GM10248 (cell line): ENCODE measurements at regions not wholly inside any gene's neighbourhood (a gene's known extent, or its start where the extent isn't known, plus 50 kb on each side); places are given as distances from the start of the nearest gene placed in this dataset.

Source experiments
- CTCF ChIA-PET: fragments of 300-600 bp; sonication (Branson Sonifier 250); formaldehyde crosslinking; extraction: SDS; loops from one replicate; lab custom pipeline; 2021; ENCODE audit warnings: antibody characterized with exemption; lab: Yijun Ruan, JAX
- POLR2A ChIA-PET: fragments of 350-650 bp; sonication (Branson Sonifier 250); formaldehyde crosslinking; extraction: SDS; loops from one replicate; lab custom pipeline; 2020; ENCODE audit warnings: antibody characterized with exemption; lab: Yijun Ruan, JAX
- DNase-seq: peaks from one replicate; pipeline ENCODE4 v3.0.0; 2012; ENCODE audit errors: extremely low spot score
- TF ChIP-seq, protein P1 (sequence below): IDR thresholded peaks from 2 replicates; pipeline ENCODE4 v1.5.1; 2012; ENCODE audit warnings: mild to moderate bottlenecking, low read depth; ENCODE audit errors: extremely low read depth, missing control alignments, control extremely low read depth

DNA sequence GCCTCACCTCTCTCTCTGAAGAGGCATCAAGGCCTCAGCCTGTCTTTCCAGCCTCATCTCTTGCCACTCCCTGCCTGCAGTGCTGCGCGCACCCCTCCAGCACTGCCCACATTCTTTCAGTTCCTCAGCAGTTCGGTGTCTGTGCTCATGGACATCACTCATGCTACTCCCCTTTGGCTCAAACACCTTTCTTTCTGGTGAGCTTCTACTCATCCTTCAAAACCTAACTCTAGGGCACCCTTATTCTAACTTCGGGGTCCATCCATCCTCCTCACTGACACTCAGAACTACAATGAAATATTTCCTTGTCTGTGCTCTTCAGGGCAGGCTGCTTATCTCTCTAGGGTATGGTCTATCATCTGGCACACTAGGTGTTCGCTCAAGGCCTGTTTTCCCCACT lies 169.9 kb upstream of the BMPER start:
- no peak for DNase-seq
- TF ChIP-seq, protein P1, sequence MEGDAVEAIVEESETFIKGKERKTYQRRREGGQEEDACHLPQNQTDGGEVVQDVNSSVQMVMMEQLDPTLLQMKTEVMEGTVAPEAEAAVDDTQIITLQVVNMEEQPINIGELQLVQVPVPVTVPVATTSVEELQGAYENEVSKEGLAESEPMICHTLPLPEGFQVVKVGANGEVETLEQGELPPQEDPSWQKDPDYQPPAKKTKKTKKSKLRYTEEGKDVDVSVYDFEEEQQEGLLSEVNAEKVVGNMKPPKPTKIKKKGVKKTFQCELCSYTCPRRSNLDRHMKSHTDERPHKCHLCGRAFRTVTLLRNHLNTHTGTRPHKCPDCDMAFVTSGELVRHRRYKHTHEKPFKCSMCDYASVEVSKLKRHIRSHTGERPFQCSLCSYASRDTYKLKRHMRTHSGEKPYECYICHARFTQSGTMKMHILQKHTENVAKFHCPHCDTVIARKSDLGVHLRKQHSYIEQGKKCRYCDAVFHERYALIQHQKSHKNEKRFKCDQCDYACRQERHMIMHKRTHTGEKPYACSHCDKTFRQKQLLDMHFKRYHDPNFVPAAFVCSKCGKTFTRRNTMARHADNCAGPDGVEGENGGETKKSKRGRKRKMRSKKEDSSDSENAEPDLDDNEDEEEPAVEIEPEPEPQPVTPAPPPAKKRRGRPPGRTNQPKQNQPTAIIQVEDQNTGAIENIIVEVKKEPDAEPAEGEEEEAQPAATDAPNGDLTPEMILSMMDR: no peak
- ChIA-PET CTCF (no interaction called here), POLR2A (no interaction called here)

GRCh38 chr7:33736521-33737221 lies 168.7 kb upstream of the BMPER start:
- POLR2A ChIA-PET: no interaction called here
- CTCF ChIA-PET: interaction anchor here (3.5 kb wide), 1 partner anchor 21 kb away, joined by 15 read pairs; no protein-coding TSS in a partner anchor
- TF ChIP-seq, protein P1: no peak
- DNase-seq: no peak

DNA sequence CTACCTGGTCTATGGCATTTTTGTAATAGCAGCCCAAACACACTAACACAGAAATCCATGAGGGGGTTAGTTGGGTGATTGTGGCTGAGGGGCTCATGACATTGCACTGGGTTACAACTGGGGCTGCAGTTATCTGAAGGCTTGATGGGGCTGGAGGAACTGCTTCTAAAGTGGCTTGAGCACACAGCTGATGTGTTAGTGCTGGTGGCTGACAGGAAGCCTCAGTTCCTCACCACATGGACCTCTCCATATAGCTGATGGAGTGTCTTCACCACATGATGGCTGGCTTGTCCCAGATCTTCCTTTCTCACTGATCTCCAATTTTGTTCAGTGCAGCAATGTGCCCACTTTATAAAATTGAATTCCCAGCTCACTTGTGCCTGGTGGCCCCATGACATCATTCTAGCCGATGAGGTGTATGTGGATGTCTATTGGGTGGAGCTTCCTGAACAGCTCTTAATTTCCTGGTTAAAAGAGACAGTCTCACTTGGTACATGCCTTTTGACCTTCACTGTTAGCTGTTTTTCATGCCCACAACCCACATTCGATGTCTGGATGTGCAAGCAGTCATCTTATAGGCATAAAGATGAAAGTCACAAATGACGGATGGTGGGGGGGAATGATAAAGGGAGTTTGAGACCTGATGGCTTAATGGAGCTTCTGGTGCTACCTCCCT lies 166.9 kb upstream of the BMPER start:
- POLR2A ChIA-PET: interaction anchor here (0.6 kb wide), 1 partner anchor 80 kb away, joined by 3 read pairs; no protein-coding TSS in a partner anchor
- CTCF ChIA-PET: interaction anchor here (3.5 kb wide), 1 partner anchor 19 kb away, joined by 15 read pairs; no protein-coding TSS in a partner anchor
- TF ChIP-seq, protein P1: no peak
- no peak for DNase-seq

GRCh38 chr7:33739286-33739685 lies 166.1 kb upstream of the BMPER start:
- ChIA-PET POLR2A (no interaction called here), CTCF (interaction anchor here (3.5 kb wide), 1 partner anchor 18 kb away, joined by 15 read pairs; no protein-coding TSS in a partner anchor)
- no peak for DNase-seq
- TF ChIP-seq, protein P1: no peak

- no peak for DNase-seq
- TF ChIP-seq, protein P1: no peak
- ChIA-PET POLR2A (no interaction called here), CTCF (interaction anchor here (0.6 kb wide), 1 partner anchor 9 kb away, joined by 3 read pairs; no protein-coding TSS in a partner anchor)
These were observed 162.8 kb upstream of the BMPER start for GRCh38 chr7:33742521-33742920.

- no peak for DNase-seq
- POLR2A ChIA-PET: no interaction called here
- TF ChIP-seq, protein P1: no peak
- CTCF ChIA-PET: interaction anchor here (1.2 kb wide), 1 partner anchor 284 kb away, joined by 3 read pairs; no protein-coding TSS in a partner anchor
These were observed 162.2 kb upstream of the BMPER start for GRCh38 chr7:33742999-33743587.
